ENCODE measurements at regions not wholly inside any gene's neighbourhood (a gene's known extent, or its start where the extent isn't known, plus 50 kb on each side); places are given as distances from the start of the nearest gene placed in this dataset.

DNA sequence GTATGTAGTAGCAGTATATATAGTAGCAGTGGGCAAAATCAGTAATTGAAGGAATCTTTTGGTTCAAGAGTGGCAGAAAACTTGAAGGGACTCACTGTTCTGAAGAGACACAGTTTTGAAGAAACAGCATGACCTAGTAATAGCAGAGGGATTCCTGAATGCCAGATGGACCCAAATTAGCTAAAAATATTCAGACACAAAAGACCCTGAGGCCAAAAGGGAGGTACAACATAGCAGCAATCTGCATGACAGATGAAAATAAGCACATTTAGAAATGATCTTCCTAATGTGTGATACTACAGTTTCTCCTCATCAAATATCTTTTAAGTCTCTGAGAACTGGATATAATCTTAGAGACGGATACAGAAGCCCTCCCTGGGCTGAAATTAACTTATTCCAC, 536.6 kb downstream of the PPARGC1A start:
- no peak for TF ChIP-seq KLF16 (CRISPR knock-in tag; IDR thresholded peaks at IDR 0.05)
- TF ChIP-seq, protein P1, sequence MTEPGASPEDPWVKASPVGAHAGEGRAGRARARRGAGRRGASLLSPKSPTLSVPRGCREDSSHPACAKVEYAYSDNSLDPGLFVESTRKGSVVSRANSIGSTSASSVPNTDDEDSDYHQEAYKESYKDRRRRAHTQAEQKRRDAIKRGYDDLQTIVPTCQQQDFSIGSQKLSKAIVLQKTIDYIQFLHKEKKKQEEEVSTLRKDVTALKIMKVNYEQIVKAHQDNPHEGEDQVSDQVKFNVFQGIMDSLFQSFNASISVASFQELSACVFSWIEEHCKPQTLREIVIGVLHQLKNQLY (CRISPR knock-in tag; IDR thresholded peaks at IDR 0.05) = no peak
- TF ChIP-seq, protein P2, sequence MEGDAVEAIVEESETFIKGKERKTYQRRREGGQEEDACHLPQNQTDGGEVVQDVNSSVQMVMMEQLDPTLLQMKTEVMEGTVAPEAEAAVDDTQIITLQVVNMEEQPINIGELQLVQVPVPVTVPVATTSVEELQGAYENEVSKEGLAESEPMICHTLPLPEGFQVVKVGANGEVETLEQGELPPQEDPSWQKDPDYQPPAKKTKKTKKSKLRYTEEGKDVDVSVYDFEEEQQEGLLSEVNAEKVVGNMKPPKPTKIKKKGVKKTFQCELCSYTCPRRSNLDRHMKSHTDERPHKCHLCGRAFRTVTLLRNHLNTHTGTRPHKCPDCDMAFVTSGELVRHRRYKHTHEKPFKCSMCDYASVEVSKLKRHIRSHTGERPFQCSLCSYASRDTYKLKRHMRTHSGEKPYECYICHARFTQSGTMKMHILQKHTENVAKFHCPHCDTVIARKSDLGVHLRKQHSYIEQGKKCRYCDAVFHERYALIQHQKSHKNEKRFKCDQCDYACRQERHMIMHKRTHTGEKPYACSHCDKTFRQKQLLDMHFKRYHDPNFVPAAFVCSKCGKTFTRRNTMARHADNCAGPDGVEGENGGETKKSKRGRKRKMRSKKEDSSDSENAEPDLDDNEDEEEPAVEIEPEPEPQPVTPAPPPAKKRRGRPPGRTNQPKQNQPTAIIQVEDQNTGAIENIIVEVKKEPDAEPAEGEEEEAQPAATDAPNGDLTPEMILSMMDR (CRISPR knock-in tag; IDR thresholded peaks at IDR 0.05) = no peak
- no peak for TF ChIP-seq EHMT2 (IDR thresholded peaks at IDR 0.05; ENCODE audit: borderline replicate concordance, low read depth, low read length)
- TF ChIP-seq TARDBP (CRISPR knock-in tag; IDR thresholded peaks at IDR 0.05) = no peak
- TF ChIP-seq, protein P3, sequence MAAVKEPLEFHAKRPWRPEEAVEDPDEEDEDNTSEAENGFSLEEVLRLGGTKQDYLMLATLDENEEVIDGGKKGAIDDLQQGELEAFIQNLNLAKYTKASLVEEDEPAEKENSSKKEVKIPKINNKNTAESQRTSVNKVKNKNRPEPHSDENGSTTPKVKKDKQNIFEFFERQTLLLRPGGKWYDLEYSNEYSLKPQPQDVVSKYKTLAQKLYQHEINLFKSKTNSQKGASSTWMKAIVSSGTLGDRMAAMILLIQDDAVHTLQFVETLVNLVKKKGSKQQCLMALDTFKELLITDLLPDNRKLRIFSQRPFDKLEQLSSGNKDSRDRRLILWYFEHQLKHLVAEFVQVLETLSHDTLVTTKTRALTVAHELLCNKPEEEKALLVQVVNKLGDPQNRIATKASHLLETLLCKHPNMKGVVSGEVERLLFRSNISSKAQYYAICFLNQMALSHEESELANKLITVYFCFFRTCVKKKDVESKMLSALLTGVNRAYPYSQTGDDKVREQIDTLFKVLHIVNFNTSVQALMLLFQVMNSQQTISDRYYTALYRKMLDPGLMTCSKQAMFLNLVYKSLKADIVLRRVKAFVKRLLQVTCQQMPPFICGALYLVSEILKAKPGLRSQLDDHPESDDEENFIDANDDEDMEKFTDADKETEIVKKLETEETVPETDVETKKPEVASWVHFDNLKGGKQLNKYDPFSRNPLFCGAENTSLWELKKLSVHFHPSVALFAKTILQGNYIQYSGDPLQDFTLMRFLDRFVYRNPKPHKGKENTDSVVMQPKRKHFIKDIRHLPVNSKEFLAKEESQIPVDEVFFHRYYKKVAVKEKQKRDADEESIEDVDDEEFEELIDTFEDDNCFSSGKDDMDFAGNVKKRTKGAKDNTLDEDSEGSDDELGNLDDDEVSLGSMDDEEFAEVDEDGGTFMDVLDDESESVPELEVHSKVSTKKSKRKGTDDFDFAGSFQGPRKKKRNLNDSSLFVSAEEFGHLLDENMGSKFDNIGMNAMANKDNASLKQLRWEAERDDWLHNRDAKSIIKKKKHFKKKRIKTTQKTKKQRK (IDR thresholded peaks at IDR 0.05; ENCODE audit: low read length) = no peak
- TF ChIP-seq, protein P4, sequence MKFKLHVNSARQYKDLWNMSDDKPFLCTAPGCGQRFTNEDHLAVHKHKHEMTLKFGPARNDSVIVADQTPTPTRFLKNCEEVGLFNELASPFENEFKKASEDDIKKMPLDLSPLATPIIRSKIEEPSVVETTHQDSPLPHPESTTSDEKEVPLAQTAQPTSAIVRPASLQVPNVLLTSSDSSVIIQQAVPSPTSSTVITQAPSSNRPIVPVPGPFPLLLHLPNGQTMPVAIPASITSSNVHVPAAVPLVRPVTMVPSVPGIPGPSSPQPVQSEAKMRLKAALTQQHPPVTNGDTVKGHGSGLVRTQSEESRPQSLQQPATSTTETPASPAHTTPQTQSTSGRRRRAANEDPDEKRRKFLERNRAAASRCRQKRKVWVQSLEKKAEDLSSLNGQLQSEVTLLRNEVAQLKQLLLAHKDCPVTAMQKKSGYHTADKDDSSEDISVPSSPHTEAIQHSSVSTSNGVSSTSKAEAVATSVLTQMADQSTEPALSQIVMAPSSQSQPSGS (CRISPR knock-in tag; IDR thresholded peaks at IDR 0.05) = no peak
- TF ChIP-seq SP5 (CRISPR knock-in tag; IDR thresholded peaks at IDR 0.05; ENCODE audit: borderline replicate concordance, low read depth) = no peak
- no peak for TF ChIP-seq ZNF24 (IDR thresholded peaks at IDR 0.05)
- no peak for TF ChIP-seq ZNF737 (CRISPR knock-in tag; IDR thresholded peaks at IDR 0.05; ENCODE audit: borderline replicate concordance)
- TF ChIP-seq, protein P5, sequence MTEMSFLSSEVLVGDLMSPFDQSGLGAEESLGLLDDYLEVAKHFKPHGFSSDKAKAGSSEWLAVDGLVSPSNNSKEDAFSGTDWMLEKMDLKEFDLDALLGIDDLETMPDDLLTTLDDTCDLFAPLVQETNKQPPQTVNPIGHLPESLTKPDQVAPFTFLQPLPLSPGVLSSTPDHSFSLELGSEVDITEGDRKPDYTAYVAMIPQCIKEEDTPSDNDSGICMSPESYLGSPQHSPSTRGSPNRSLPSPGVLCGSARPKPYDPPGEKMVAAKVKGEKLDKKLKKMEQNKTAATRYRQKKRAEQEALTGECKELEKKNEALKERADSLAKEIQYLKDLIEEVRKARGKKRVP (CRISPR knock-in tag; IDR thresholded peaks at IDR 0.05) = no peak

Data from HepG2 (cell line).